ENCODE measurements at regions not wholly inside any gene's neighbourhood (a gene's known extent, or its start where the extent isn't known, plus 50 kb on each side); places are given as distances from the start of the nearest gene placed in this dataset.
"Not testable (repeated sequence)": the region's sequence is repeated elsewhere in the genome, so short reads cannot be mapped to it uniquely, and the experiment has no call there.

GRCh38 chr9:93891050-93891449, 64.1 kb downstream of the BARX1 start:
- TF ChIP-seq CTCF (IDR thresholded peaks at IDR 0.05; ENCODE audit: low read depth, low read length), result no peak
- CTCF ChIA-PET, result no interaction called here

GRCh38 chr9:93890436-93890935, 64.7 kb downstream of the BARX1 start:
- Histone ChIP-seq H3K9me3 (ENCODE audit: control insufficient read depth, insufficient read depth, low read length) (peaks cover 7% of the 10 kb centered on the region; the same call in 1 of the 2 replicates), H3K27me3 (ENCODE audit: control insufficient read depth, insufficient read depth, low read length) (no peaks in the 10 kb centered on the region), H3K4me3 (ENCODE audit: low read depth, low read length) (no peak overlapping the region), H3K27ac (ENCODE audit: low read depth, low read length) (no peak overlapping the region)
- DNase-seq (ENCODE audit: low read depth, low spot score), result no peak
- ChIA-PET POLR2A (no interaction called here), CTCF (no interaction called here)
- no peak for TF ChIP-seq CTCF (IDR thresholded peaks at IDR 0.05; ENCODE audit: low read depth, low read length)

More at GRCh38 chr9:93891050-93891449, 64.1 kb downstream of the BARX1 start:
- Histone ChIP-seq H3K4me3 (ENCODE audit: low read depth, low read length) (no peak overlapping the region), H3K27ac (ENCODE audit: low read depth, low read length) (no peak overlapping the region), H3K9me3 (ENCODE audit: control insufficient read depth, insufficient read depth, low read length) (peaks cover 7% of the 10 kb centered on the region; the same call in 1 of the 2 replicates), H3K27me3 (ENCODE audit: control insufficient read depth, insufficient read depth, low read length) (no peaks in the 10 kb centered on the region)
- POLR2A ChIA-PET, result no interaction called here
- DNase-seq (ENCODE audit: low read depth, low spot score), result no peak

- ChIA-PET CTCF (no interaction called here), POLR2A (no interaction called here)
- no peak for TF ChIP-seq CTCF (IDR thresholded peaks at IDR 0.05; ENCODE audit: low read depth, low read length)
- no peak for DNase-seq (ENCODE audit: low read depth, low spot score)
- H3K27me3 ChIP-seq (ENCODE audit: control insufficient read depth, insufficient read depth, low read length), result no peaks in the 10 kb centered on the region
- H3K27ac ChIP-seq (ENCODE audit: low read depth, low read length), result no peak overlapping the region
- no peak overlapping the region for H3K4me3 ChIP-seq (ENCODE audit: low read depth, low read length)
- H3K9me3 ChIP-seq (ENCODE audit: control insufficient read depth, insufficient read depth, low read length), result no peaks in the 10 kb centered on the region
Observed at GRCh38 chr9:93886911-93887310, 68.2 kb downstream of the BARX1 start.

- ChIA-PET CTCF (no interaction called here), POLR2A (no interaction called here)
- H3K4me3 ChIP-seq (ENCODE audit: low read depth, low read length), result no peak overlapping the region
- no peak for DNase-seq (ENCODE audit: low read depth, low spot score)
- H3K9me3 ChIP-seq (ENCODE audit: control insufficient read depth, insufficient read depth, low read length), result no peaks in the 10 kb centered on the region
- no peak for TF ChIP-seq CTCF (IDR thresholded peaks at IDR 0.05; ENCODE audit: low read depth, low read length)
- no peak overlapping the region for H3K27ac ChIP-seq (ENCODE audit: low read depth, low read length)
- H3K27me3 ChIP-seq (ENCODE audit: control insufficient read depth, insufficient read depth, low read length), result no peaks in the 10 kb centered on the region
Observed at GRCh38 chr9:93884808-93885207, 70.3 kb downstream of the BARX1 start.

- H3K9me3 ChIP-seq (ENCODE audit: control insufficient read depth, insufficient read depth, low read length); POLR2A ChIA-PET; H3K27me3 ChIP-seq (ENCODE audit: control insufficient read depth, insufficient read depth, low read length); H3K27ac ChIP-seq (ENCODE audit: low read depth, low read length); H3K4me3 ChIP-seq (ENCODE audit: low read depth, low read length); DNase-seq (ENCODE audit: low read depth, low spot score); CTCF ChIA-PET: not testable (repeated sequence)
Observed at GRCh38 chr9:93879662-93880407, 75.3 kb downstream of the BARX1 start.

Measured in AG04450 (cell line).